Spleen (tissue), 11 donors: ENCODE measurements at regions not wholly inside any gene's neighbourhood (a gene's known extent, or its start where the extent isn't known, plus 50 kb on each side); places are given as distances from the start of the nearest gene placed in this dataset.

ENCODE experiments used
- DNase-seq: peaks from one replicate; pipeline ENCODE4 v3.0.0-alpha.2; 2020
- H3K27ac ChIP-seq, 8 donors: fragments of 200-600 bp; sonication (generic) in 7 of 8; 1 replicate in 4 of 8; 2 replicates in 4 of 8; pipeline versions ENCODE4 v1.5.0 to v1.8.0; 2016 to 2021; ENCODE audit warnings: inconsistent platforms in 4 of 8, mild to moderate bottlenecking in 4 of 8, moderate library complexity in 1 of 8
- H3K27me3 ChIP-seq, 7 donors: fragments of 200-600 bp; sonication (generic) in 6 of 7; replicated peaks in 1 of 7; 1 replicate in 4 of 7; 2 replicates in 3 of 7; pipeline versions ENCODE4 v1.5.0 to v1.8.0; 2016 to 2021; ENCODE audit warnings: inconsistent platforms in 3 of 7, mild to moderate bottlenecking in 1 of 7
- H3K36me3 ChIP-seq, 6 donors: fragments of 200-600 bp; sonication (generic) in 5 of 6; 1 replicate in 4 of 6; 2 replicates in 2 of 6; pipeline versions ENCODE4 v1.5.0 to v1.8.0; 2016 to 2021; ENCODE audit warnings: inconsistent platforms in 2 of 6
- H3K4me1 ChIP-seq, 6 donors: fragments of 200-600 bp; sonication (generic) in 5 of 6; 1 replicate in 3 of 6; 2 replicates in 3 of 6; pipeline versions ENCODE4 v1.5.0 to v1.8.0; 2016 to 2021; ENCODE audit warnings: inconsistent platforms in 3 of 6
- H3K4me3 ChIP-seq, 8 donors: fragments of 200-600 bp; sonication (generic) in 7 of 8; 1 replicate in 4 of 8; 2 replicates in 4 of 8; pipeline versions ENCODE4 v1.5.0 to v1.8.0; 2016 to 2021; ENCODE audit warnings: inconsistent platforms in 4 of 8, mild to moderate bottlenecking in 4 of 8, moderate library complexity in 2 of 8
- H3K9me3 ChIP-seq, 8 donors: fragments of 200-600 bp; sonication (generic) in 7 of 8; 1 replicate in 4 of 8; 2 replicates in 4 of 8; pipeline versions ENCODE4 v1.5.0 to v1.8.0; 2016 to 2021; ENCODE audit warnings: inconsistent platforms in 4 of 8
- CTCF ChIP-seq, 11 experiments: fragments of 200-600 bp in 7 of 11; fragments of 450-650 bp in 4 of 11; sonication (generic) in 4 of 11; IDR thresholded peaks in 8 of 11; conservative IDR thresholded peaks in 3 of 11; 1 replicate in 7 of 11; 2 replicates in 4 of 11; pipeline versions ENCODE4 v1.4.0 to v1.8.0; 2016 to 2021; ENCODE audit warnings: antibody characterized with exemption in 11 of 11, inconsistent platforms in 4 of 11, mild to moderate bottlenecking in 1 of 11
- POLR2A ChIP-seq, 3 donors: fragments of 450-650 bp; IDR thresholded peaks; one replicate each; pipeline ENCODE4 v1.5.1; 2017; ENCODE audit warnings: antibody characterized with exemption in 3 of 3, mild to moderate bottlenecking in 1 of 3
- POLR2AphosphoS5 ChIP-seq, 3 donors: sonication (generic); formaldehyde crosslinking; IDR thresholded peaks; one replicate each; pipeline ENCODE4 v1.5.1; 2017; ENCODE audit warnings: antibody characterized with exemption in 3 of 3
- WGBS, 5 donors: extraction: QIAGEN DNeasy Blood & Tissue Kit in 3 of 5; methylation state at CpG; one replicate each; pipeline versions ENCODE4 v1.1.5 to v1.1.7; 2013 to 2018; 5-methylcytosine and 5-hydroxymethylcytosine counted together
- intact Hi-C: fragments of 100-400 bp; cut with DNase I; formaldehyde crosslinking; loops from one replicate; pipeline ENCODE4 v1.15.0; 2023; ENCODE audit warnings: low total_unique reads
- donor health status: healthy with polysubstance abuse.
- donor health status: DM: no; HTN: no; CAD: no; lungs with moderate emphysema.
- donor health status: DM: no; HTN: no; CAD: no.
- donor health status: Bipolar disorder and iron deficiency.
- donor health status: healthy.
- donor health status: DM: no; HTN: no; CAD: no.
- donor health status: DM: yes; HTN: yes; CAD: no.

DNA sequence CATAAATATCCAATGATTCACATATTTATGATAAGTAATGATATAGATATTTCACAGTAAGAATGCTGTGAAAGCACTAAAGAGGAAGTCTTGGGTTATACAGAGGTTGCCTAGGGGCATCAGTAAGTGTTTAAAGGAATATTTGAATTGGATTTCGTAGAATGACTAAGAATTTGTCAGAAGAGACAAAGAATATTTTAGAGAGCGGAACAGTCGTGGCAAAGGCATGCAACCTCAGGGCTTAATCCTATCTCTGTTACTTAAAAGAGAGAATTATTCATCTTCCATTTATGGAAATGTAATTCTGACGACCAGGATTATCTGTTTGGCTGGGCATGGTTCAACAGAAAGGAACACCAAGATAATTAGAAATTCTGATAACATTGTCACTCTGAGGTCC, 171.9 kb upstream of the NR5A2 start:
- TF ChIP-seq POLR2A (IDR thresholded peaks at IDR 0.05) (no peak), POLR2AphosphoS5 (IDR thresholded peaks at IDR 0.05) (no peak), CTCF (IDR thresholded peaks at IDR 0.05 in 8 of 11, conservative IDR thresholded peaks at IDR 0.05 in 3 of 11) (no peak)
- intact Hi-C loops = no loop called here
- 65 to 85% (median 76%) methylated on average over 4 of the region's 4 CpGs for WGBS, 5 donors
- DNase-seq = no peak
- Histone ChIP-seq H3K36me3 (no peaks in the 10 kb centered on the region), H3K27ac (peak overlapping the region in 1 of 8 donors; percentile 91), H3K4me1 (peaks cover 0 to 23% (median 6%) of the 10 kb centered on the region in 6 donors), H3K27me3 (no peaks in the 10 kb centered on the region), H3K9me3 (no peaks in the 10 kb centered on the region), H3K4me3 (no peak overlapping the region)

- WGBS, 5 donors = 45 to 71% (median 62%) methylated on average over 4 of the region's 4 CpGs
- DNase-seq = no peak
- intact Hi-C loops = no loop called here
Measured at GRCh38 chr1:199856216-199856780, 171.2 kb upstream of the NR5A2 start.

GRCh38 chr1:199857108-199857507, 170.4 kb upstream of the NR5A2 start:
- Histone ChIP-seq H3K9me3 (no peaks in the 10 kb centered on the region), H3K27ac (peak overlapping the region in 6 of 8 donors; percentile 35 to 91 (median 72)), H3K36me3 (no peaks in the 10 kb centered on the region), H3K4me1 (peaks cover 0 to 23% (median 6%) of the 10 kb centered on the region in 6 donors), H3K4me3 (no peak overlapping the region), H3K27me3 (peaks cover 0 to 9% (median 0%) of the 10 kb centered on the region in 7 donors)
- no peak for TF ChIP-seq POLR2AphosphoS5 (IDR thresholded peaks at IDR 0.05)
- TF ChIP-seq CTCF (IDR thresholded peaks at IDR 0.05 in 8 of 11, conservative IDR thresholded peaks at IDR 0.05 in 3 of 11) = no peak
- no peak for TF ChIP-seq POLR2A (IDR thresholded peaks at IDR 0.05)
- WGBS, 5 donors = 23 to 41% (median 31%) methylated on average over 4 of the region's 4 CpGs
- intact Hi-C loops = no loop called here
- DNase-seq = no peak

More at GRCh38 chr1:199856216-199856780, 171.2 kb upstream of the NR5A2 start:
- H3K4me3 ChIP-seq = no peak overlapping the region
- H3K27me3 ChIP-seq = peaks cover 0 to 2% (median 0%) of the 10 kb centered on the region in 7 donors
- TF ChIP-seq CTCF (IDR thresholded peaks at IDR 0.05 in 8 of 11, conservative IDR thresholded peaks at IDR 0.05 in 3 of 11) (no peak), POLR2AphosphoS5 (IDR thresholded peaks at IDR 0.05) (no peak), POLR2A (IDR thresholded peaks at IDR 0.05) (no peak)
- H3K36me3 ChIP-seq = no peaks in the 10 kb centered on the region
- peak overlapping the region in 3 of 8 donors; percentile 77 to 91 (median 84) for H3K27ac ChIP-seq
- no peaks in the 10 kb centered on the region for H3K9me3 ChIP-seq
- peaks cover 0 to 23% (median 6%) of the 10 kb centered on the region in 6 donors for H3K4me1 ChIP-seq

GRCh38 chr1:199857516-199857915, 170.0 kb upstream of the NR5A2 start:
- peak overlapping the region in 6 of 8 donors; percentile 35 to 91 (median 72) for H3K27ac ChIP-seq
- intact Hi-C loops = no loop called here
- no peaks in the 10 kb centered on the region for H3K9me3 ChIP-seq
- H3K36me3 ChIP-seq = no peaks in the 10 kb centered on the region
- peaks cover 0 to 9% (median 0%) of the 10 kb centered on the region in 7 donors for H3K27me3 ChIP-seq
- DNase-seq = no peak
- peaks cover 0 to 23% (median 6%) of the 10 kb centered on the region in 6 donors for H3K4me1 ChIP-seq
- TF ChIP-seq POLR2AphosphoS5 (IDR thresholded peaks at IDR 0.05) = no peak
- no peak for TF ChIP-seq POLR2A (IDR thresholded peaks at IDR 0.05)
- TF ChIP-seq CTCF (IDR thresholded peaks at IDR 0.05 in 8 of 11, conservative IDR thresholded peaks at IDR 0.05 in 3 of 11) = no peak
- WGBS, 5 donors = 72 to 88% (median 80%) methylated on average over 1 of the region's 1 CpG
- H3K4me3 ChIP-seq = peak overlapping the region in 1 of 8 donors; percentile 11
